Dedifferentiated amniotic fluid mesenchymal stem cell (primary cell): ENCODE measurements at regions not wholly inside any gene's neighbourhood (a gene's known extent, or its start where the extent isn't known, plus 50 kb on each side); places are given as distances from the start of the nearest gene placed in this dataset.

ENCODE experiments used
- DNase-seq: peaks from one replicate; pipeline ENCODE4 v3.0.0-alpha.2; 2016; ENCODE audit errors: extremely low spot score

DNA sequence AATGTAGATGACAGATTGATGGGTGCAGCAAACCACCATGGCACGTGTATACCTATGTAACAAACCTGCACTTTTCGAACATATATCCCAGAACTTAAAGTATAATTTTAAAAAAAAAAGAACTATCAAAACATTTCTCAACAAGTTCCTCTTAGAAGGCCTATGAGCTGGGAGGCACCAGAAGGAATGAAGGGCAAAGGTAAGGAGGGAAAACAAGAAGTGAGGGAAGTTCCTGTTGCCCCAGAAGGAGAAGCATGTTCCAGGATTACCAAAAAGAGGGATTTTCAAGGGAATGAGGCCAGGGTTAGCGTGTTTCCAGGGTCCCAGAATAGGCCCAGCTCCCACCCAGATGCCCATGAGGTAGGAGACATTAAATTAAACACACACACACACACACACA is 361.0 kb downstream of the SETD4 start:
- no peak for DNase-seq

DNA sequence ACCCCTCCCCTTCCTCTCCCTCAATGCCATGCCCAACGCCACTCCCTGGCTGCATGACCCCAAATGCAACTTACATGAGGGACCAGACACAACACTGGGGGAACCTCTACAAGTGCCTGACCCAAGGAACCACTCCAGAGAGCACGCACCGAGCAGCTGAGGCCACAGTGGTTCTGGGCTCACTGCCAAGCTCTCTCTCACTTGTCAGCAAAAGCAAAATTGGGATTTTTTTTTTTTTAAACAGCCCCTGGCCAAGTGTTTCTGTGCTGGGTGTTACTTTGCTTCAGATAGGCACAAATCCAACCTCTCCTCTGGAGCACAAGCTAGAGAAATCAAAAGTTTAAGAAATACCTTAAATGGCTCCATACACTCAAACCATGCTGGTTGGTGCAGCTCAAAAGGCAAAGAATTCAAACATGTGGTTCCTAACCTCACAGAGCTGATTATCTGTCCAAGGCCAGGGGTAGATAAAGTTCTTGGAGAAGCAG is 363.0 kb downstream of the SETD4 start:
- no peak for DNase-seq

DNA sequence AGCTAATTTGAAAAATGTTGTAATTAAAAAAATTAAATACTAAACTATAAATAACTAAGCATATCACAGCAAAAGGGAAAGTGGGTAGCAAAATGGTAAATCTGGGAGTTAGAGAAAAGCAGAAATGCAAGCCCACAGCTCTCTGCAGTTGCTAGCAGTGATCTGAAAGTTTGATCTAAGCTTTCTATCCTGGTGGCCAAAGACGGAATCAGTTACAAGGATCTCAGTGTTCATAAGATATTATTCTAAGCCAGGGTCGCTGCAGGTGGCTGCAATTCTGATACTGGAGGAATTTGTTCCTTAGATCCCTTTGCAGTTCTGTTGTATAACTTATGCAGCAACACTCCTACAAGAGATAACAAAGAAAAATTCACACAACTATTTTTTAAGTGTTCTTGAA is 363.7 kb downstream of the SETD4 start:
- no peak for DNase-seq

DNA sequence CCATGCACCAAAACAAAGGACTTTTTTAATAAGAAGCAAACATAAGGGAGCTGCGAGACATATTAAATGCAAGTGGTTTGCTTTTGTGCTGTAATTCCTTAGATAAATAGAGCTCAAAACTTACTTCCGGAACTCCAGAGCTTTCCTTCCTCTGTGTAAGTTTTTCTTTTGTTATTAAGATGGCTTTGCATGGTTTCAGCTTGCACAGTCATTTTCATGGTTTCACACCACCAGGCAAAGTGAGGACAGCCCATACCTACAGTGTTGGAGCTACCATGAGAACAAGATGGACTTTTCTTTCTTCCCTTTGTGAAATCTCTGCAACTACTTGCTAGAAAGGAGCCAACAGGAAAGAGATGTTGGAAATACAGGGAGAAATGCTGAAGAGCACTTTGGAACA is 368.0 kb downstream of the SETD4 start:
- no peak for DNase-seq

DNA sequence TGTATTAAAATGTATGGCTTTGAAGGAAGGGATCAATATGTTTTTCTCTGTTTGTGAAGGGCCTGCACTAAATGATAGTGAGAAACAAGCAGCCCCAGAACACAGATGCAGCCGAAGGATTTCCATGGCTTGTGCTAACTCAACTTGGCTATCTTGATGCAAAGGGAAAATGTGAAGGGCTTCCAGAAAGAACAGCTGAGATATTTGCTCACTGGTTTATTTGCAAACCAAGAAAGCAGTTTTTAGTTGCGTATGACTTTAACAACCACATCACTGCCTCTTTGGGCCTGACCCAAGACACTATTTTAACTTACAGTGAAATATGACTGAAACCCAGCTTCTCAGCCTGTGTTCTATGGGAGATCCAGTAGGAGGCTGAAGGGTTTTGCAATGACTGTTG is 369.9 kb downstream of the SETD4 start:
- DNase-seq: no peak

DNA sequence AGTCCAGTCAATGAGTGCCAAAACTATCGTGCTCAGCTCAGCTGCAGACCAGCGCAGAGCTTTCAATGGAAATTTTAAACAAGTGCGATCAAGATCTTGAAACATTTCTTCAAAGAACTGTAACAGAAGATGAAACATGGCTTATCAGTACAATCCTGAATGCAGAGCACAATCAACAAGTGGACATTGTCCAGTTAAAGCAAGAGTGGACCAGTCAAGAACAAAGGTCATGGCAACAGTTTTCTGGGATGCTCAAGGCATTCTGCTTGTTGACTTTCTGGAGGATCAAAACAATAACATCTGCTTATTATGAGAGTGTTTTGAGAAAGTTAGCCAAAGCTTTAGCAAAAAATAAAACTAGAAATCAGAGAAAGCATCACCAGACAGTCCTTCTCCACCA is 374.2 kb downstream of the SETD4 start:
- no peak for DNase-seq

DNA sequence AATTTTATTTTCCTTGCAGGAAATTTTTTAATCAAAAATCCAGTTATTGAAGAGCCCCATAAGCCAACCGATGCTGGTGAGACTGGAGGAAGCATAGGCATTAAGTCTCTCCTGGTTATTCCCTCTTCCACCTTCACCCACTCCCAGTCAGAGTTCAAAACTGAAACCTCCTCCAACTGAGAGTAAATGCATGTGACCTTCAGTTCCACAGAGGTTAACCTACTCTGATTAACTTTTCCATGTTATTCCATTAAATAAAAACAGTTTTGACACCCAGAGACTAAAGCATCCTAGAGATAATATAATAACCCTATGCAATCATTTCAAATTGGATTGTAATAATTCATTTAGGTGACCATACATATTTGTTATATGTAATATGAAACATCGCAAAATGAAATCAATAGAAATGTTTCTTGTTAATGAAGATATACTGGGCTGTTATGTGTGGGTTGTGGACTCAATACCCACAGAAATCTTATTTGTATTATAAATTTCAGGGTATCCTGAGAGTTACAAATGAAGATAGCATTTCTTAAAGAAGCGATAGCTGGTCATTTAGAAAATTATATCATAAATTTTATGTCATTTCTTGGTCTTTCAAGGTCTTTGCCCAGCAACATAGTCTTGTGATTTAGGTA is 376.5 kb downstream of the SETD4 start:
- no peak for DNase-seq

DNA sequence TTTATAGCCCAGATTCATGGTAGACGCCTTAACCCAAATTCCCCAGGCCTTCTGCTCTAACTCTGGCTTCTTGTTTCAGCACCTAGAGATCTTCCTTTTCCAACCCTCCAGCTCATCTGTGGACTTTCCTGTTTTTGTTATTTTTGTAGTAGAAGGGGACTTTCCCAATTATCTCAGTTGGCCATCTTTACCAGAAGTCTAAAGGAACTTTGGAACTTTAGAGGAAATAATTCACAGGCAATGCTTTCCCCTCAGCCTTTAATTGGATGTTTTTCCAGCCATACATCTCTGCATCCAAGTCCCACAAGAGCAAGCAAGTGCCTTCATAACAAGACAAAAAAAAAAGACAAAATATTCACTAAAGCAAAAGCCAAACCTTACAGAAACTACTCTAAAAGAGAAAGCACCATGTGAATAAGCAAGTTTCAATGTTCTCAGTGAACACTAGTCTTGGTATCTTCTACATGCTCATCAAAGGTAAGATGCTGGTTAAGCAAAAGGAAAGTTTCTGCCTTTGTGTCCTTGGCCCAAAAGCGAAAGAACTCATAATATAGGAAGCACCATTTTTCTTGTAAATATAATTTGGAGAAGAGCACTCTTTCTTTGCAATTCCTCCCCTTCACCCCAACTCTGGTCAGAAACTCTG is 377.3 kb downstream of the SETD4 start:
- no peak for DNase-seq

DNA sequence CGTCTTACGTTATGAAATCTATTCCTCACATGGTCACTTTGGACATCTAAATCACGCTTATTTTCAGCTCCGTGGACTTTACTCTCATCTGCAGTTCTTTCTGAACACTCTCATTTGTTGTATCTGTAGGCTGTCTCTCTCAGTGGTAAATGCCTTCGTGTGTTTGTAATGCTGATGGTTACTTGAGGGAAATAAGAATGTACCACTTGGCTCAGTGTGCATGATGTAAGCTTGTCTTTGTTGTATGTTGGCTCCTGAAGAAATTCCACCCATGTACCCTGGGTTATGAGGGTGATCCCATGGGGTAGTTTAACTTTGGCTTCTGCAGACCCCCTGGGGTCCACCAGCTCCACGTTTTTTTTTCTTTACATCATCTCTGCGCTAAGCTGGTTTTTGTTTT is 378.4 kb downstream of the SETD4 start:
- no peak for DNase-seq

DNA sequence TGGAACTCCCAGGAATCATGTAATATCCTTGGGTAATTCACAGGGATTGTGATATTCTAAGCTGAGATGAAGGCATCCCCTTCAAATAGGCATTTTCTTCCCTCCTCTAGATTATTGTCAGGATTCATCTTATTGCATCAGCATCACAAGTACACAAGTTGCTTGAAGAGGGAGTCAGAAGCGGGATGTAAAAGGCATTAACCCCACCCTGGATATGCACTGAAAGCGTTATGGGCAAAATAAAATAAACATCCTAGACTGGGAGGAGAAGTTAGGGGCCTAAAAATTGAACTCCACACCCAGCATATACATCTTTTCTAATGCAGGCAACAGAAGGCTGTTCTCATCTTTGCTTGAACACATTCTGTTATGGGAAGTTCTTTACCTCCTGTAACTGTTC is 381.2 kb downstream of the SETD4 start:
- no peak for DNase-seq

DNA sequence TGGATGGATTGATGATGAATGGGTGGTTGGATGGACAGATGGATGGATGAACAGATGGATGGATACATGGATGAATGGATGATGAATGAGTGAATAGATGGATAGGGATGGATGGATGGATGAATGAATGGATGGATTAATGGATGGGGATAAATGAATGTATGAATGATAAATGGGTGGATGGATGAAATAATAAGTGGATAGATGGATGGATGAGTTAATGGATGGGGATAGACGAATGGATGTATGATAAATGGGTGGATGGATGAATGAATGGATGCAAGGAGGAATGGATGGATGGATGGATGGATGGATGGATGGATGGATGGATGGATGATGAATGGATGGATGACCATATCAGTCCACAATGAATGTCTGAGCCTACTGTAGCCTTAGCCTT is 381.9 kb downstream of the SETD4 start:
- DNase-seq: no peak

DNA sequence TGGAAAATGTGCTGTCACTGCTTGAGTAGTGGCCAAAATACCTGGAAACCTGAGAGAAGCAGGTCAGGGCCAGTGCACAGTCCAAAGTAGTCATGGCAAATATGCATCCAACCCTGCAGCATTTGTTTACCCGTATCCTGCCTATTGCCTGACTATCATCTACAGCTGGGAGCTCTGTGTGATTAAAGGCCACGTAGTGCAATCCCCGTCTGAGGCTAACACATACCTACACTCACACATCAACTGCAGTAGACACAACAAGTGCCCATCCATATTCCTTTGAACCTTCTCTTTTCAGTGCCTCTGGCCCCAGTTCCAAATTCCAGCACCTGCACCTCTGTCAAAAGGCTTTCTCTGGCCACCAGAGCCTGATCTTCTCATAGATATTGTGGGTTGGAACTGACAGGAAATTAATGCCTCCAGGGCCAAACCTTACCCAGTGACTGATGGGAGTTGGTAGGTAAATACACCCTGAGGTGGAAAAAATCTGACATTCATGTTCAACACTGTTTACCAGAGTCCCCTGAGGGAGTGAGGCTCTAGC is 383.0 kb downstream of the SETD4 start:
- DNase-seq: no peak

DNA sequence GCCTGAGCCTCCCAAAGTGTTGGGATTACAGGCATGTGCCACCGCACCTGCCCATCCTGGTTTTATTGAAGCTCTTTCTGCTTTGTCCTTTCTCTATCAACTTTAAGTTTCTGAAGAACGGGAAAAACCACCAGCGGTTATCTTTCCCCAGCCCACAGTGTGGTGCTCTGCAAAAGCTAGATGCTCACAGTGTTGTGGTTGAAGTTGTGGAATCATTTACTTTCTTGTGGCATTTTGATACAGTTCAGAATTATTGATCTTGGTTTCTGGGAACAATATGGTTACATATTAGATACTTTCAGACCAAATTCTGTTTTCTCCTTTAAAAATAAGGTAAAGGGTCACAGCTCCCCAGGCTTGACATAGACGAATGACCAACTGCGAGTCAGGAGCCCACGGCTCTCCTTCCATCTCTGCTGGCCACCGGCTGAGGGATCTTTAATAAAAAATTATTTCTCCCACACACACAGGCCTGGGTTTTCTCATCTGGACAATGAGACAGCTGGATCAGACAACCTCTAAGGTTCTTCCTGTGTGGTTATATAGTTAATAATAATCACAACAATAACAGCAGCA is 385.3 kb downstream of the SETD4 start:
- no peak for DNase-seq

DNA sequence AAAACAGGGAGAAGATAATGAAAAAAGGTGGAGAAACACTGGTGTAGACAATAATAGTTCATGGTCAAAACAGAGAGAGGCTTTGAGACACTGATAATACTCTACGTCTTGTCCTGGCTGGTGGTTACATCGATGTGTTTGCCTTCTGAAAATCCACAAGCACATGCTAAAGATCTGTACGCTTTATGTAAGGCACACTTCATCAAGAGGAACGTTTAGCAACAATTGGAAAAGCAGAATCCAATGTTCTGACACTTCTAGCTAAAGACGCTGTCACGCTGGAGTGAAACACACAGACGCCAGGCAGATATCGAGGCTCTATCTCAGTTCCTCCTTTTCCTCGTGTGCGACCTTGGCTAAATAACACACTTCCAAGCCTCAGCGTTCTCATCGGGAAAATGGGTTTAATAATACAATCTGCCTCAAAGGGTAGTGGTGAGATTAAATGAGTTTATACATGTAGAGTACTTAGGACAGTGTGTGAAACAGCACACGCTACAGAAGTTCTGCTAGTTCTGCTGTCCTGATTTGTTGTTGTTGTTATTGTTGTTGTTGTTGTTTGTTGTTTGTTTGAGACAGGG is 386.1 kb downstream of the SETD4 start:
- DNase-seq: no peak

DNA sequence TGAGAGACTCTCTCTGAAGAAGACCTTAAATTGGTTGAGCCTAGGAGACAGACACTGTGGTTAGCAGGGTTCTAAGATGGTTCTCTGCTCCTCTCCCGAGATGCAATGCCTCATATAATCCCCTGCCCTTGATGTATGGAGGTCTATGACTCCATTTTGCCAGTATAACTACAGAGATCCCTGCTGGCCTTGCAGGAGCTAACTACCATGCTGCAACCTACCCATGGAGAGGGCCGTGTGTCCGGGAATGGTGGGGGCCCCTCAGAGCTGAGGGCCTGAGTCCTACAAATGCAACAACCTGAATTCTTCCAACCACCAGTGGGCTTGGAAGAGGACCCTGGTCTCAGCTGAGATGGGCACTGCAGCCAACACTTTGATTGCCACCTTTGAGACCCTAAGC is 388.0 kb downstream of the SETD4 start:
- no peak for DNase-seq

DNA sequence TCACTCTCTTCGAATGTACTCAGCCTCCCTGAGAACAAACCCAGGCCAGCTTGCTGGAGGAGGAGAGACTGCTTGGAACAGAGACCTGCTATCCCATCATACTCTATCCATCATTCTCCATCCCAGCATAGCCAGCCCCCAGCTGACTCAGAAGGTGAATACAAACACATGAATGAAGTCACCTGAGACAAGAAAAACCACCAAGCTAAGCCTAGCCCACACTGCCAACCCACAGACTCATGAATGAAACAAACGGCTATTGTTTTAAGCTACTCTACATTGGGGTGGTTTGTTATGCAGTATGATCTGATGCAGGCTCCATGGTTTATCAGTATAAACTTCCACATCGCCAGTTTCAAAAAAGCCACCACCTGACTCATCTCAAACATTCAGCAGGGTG is 395.6 kb downstream of the SETD4 start:
- DNase-seq: no peak

DNA sequence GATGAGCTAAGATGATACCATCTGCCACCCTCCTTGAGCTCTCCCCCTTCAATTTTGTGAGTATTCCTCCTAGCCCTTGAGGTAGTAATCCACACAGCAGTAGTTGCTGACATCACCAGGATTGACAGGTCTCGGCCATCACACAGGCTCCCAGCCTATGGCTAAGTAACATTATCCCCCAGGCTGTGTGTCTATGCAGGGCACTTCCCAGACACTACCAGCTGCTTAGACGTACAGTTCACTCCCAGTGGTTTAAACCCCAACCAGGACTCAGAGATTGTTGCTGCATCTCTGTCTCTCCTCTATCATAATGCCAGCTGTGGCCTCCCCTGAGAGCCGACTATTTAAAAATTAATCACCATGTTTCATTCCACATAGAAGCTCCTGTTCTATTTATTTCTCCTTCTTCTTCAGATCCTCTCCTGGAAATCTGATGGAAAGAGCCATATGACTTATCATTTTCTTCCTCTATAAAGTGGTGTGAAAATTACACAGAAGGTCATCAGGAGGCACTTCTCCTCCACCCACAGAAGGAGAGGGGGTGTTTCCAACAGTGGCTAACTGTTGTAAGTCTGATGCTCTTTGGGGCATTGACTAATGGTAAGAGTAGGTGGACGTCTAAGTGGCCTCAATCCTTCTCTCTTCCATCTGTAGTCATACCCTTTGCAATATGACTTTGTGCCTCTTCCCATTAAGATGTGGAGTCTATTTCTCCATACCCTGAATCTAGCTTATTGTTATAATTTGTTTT is 396.3 kb downstream of the SETD4 start:
- DNase-seq: no peak

DNA sequence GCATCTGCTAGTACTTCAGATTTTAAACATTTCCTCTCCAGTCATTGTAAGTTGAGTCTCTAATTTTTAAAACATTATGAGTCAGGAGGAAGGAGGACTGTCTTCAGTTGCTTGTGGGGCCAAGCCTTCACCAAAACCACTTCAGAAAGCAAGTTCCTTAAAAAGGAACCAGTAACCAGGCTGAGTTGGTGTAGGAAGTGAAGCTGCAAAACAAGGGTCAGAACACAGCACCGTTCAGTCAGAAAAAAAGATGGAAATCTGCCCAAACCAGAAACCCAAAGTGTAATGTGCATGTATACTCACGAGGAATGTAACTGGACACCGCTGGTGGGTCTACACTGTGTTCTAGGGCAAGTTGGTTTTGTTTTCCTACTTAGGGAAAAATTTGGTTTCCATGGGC is 402.1 kb downstream of the SETD4 start:
- DNase-seq: peak; percentile 80

DNA sequence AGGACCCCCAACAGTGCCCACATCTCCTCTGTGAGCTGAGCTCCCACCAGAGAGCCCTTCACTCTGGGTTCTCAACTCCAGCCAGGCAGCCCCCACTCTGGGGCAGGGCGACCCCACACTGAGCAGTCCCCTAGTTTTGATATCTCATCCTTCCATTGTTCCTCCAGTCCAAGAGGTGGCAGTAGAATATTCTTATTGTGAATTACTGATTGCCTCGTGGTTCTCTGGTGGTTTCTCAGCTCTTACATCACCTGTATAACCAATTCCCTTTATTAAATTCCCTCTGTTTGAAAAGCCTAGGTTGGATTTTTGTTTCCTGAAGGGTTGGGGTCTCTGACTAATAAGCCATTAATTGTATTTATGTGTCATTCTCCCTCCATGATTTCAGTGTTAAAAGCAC is 407.5 kb downstream of the SETD4 start:
- no peak for DNase-seq

DNA sequence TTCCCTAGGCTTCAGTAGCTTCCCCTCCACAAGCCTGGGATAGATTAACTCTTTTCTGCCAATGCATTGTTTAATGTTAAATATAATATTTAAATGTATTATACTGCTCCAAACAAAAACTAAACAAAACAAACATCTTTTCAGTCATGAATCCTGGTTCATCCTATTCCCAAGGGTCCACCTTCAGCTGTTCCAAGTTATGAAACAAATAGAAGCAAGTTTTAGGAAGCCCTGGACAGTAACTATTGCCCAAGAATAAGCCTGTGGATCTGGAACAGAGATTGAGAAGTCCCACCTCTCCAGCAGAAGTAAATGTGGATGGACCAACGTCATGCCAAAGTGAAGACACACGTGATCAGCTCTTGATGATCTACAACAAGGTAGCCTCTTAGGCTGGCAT is 408.1 kb downstream of the SETD4 start:
- no peak for DNase-seq

DNA sequence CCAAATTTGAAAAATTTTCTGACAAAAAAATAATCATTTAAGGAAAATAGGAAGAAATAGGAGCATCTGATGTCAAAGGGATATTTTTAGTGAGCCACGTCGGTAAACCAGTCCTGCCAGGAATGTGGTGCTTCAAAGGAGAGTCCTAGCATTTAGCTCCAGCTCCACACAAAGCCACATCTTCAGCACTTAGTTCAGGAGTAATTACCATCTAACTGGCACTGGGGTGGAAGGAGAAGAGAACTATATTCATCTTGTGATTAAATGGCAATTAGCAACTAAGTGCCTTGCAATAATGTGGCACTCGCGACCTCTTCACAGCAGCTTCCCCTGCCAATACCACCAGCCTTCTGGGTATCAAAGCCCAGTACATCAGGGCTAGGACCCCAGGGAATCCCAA is 409.1 kb downstream of the SETD4 start:
- DNase-seq: no peak

DNA sequence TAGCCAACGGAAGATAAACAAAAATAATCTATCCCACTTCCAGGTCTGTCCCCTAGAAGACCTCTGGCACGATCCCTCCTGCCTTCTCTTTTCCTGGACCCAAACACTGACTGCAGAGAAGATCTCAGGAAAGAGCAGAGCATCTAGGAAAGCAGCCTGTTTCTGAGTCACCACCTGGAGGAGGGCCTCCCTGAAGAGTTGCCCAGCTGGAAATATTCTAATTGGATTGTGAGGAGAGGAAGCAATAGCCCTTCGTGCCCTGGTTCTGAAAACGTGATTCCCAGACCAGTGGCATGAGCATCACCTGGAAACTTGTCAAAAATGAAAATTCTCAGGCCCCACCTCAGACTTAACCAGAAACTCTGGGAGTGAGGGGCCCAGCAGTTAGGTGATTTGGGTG is 411.1 kb downstream of the SETD4 start:
- no peak for DNase-seq
